ENCODE measurements at regions not wholly inside any gene's neighbourhood (a gene's known extent, or its start where the extent isn't known, plus 50 kb on each side); places are given as distances from the start of the nearest gene placed in this dataset.

DNA sequence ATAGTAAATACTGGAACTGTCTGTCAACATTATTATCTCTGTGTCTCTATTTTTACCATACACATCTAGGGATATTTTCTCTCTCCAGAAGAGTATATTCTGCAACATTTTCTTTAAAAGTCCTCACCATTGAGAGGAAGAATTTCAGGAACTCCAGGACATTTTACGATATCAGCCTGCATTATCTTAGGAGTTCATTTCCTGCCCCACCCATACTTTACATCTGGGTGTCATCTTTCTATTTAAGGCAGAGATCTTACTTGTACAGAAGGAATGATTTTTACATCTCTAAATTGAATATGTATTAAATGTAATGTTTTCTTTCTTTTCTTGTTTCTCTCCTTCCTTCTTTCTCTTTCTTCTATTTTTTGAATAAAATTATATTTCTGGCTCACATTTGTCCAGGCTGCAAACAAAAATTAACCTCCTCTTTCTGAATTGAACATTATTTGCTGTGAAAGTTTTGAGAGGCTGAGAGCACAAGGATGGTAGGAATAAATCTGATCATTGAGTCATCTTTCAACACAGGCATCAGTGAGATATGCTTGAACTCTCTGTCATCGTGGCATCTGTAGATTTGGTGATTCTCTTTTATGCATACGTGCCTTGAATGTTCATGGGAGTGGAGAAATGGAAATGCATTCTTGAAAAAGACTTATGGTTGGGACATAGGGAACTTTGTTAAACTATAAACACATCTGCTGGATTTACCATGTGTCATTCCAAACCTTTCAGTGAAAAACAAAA, 753.6 kb downstream of the SLC16A7 start:
- H3K4me3 Mint-ChIP-seq (ENCODE audit: unreplicated experiment), result no peak overlapping the region
- H3K9me3 Mint-ChIP-seq (ENCODE audit: unreplicated experiment), result no peaks in the 10 kb centered on the region
- no peaks in the 10 kb centered on the region for H3K36me3 Mint-ChIP-seq (ENCODE audit: low read depth, unreplicated experiment)
- DNase-seq (ENCODE audit: low spot score), result no peak
- no peaks in the 10 kb centered on the region for H3K27me3 Mint-ChIP-seq (ENCODE audit: unreplicated experiment)
- H3K4me1 Mint-ChIP-seq (ENCODE audit: unreplicated experiment), result no peaks in the 10 kb centered on the region
- H3K27ac Mint-ChIP-seq (ENCODE audit: unreplicated experiment), result no peak overlapping the region
- TF ChIP-seq, protein P1, sequence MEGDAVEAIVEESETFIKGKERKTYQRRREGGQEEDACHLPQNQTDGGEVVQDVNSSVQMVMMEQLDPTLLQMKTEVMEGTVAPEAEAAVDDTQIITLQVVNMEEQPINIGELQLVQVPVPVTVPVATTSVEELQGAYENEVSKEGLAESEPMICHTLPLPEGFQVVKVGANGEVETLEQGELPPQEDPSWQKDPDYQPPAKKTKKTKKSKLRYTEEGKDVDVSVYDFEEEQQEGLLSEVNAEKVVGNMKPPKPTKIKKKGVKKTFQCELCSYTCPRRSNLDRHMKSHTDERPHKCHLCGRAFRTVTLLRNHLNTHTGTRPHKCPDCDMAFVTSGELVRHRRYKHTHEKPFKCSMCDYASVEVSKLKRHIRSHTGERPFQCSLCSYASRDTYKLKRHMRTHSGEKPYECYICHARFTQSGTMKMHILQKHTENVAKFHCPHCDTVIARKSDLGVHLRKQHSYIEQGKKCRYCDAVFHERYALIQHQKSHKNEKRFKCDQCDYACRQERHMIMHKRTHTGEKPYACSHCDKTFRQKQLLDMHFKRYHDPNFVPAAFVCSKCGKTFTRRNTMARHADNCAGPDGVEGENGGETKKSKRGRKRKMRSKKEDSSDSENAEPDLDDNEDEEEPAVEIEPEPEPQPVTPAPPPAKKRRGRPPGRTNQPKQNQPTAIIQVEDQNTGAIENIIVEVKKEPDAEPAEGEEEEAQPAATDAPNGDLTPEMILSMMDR (IDR thresholded peaks at IDR 0.05; ENCODE audit: unreplicated experiment), result no peak

DNA sequence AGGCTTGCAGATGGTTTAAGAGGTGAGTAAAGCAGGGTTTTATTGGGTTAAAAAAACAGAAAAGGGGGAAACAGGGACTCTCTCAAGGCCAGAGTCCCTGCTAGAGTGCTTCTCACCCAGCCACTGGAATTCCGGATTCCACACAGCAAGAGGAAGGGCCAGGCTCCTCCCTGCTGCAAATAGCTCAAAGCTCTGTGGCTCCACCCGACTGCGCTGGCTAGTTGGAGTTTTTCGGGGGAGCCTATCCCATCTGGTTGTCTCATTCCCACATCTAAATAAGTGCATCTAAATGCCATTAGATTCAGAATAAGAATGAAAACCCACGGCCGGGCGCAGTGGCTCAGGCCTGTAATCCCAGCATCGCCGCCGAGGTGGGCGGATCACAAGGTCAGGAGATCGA, 791.5 kb downstream of the SLC16A7 start:
- TF ChIP-seq, protein P1 (IDR thresholded peaks at IDR 0.05; ENCODE audit: unreplicated experiment), result no peak
- Mint-ChIP-seq H3K27me3 (ENCODE audit: unreplicated experiment) (no peaks in the 10 kb centered on the region), H3K4me1 (ENCODE audit: unreplicated experiment) (no peaks in the 10 kb centered on the region), H3K4me3 (ENCODE audit: unreplicated experiment) (no peak overlapping the region), H3K9me3 (ENCODE audit: unreplicated experiment) (no peaks in the 10 kb centered on the region), H3K27ac (ENCODE audit: unreplicated experiment) (no peak overlapping the region), H3K36me3 (ENCODE audit: low read depth, unreplicated experiment) (no peaks in the 10 kb centered on the region)
- no peak for DNase-seq (ENCODE audit: low spot score)

DNA sequence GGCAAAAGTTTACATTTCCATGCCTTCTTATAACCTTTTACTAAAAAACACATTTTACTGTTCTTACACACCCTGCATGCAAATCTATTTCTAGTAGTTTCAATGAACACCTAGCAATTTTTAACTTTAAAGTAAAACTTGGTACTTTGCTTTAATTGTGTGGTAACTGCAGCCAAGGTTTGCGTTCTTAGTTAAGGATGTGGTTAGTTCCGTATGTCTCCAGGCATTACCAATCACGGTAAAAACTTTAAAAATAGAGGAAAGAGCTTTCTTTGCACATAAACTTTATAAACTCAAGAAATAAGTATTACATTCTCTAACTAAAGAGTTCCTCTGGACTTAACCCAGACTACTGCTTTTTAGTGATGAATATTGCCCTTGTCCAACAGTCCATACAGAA, 795.2 kb downstream of the SLC16A7 start:
- DNase-seq (ENCODE audit: low spot score), result no peak
- Mint-ChIP-seq H3K27me3 (ENCODE audit: unreplicated experiment) (peaks cover 2% of the 10 kb centered on the region), H3K4me1 (ENCODE audit: unreplicated experiment) (no peaks in the 10 kb centered on the region), H3K36me3 (ENCODE audit: low read depth, unreplicated experiment) (no peaks in the 10 kb centered on the region), H3K27ac (ENCODE audit: unreplicated experiment) (no peak overlapping the region), H3K4me3 (ENCODE audit: unreplicated experiment) (no peak overlapping the region), H3K9me3 (ENCODE audit: unreplicated experiment) (no peaks in the 10 kb centered on the region)
- TF ChIP-seq, protein P1 (IDR thresholded peaks at IDR 0.05; ENCODE audit: unreplicated experiment), result no peak

DNA sequence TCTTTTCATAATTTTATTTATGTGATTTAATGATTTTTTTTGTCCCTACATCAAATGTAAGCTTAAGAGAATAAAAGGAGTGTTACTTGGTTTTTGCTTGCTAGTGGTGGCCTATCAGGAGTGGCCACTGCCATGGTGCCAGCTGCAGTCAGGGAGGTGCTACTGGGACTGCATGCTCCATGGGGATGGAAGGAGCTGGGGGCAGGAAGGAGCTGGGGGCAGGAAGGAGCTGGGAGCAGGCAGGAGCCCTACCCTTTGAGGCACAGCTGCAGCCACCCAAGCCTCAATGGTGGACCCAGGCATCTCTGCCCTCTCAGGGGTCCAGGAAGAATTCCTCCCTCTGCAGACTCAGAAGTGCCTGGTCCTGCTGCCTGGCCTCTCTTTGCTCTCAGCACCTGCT, 796.0 kb downstream of the SLC16A7 start:
- Mint-ChIP-seq H3K4me3 (ENCODE audit: unreplicated experiment) (no peak overlapping the region), H3K27ac (ENCODE audit: unreplicated experiment) (no peak overlapping the region), H3K27me3 (ENCODE audit: unreplicated experiment) (peaks cover 2% of the 10 kb centered on the region), H3K4me1 (ENCODE audit: unreplicated experiment) (no peaks in the 10 kb centered on the region), H3K36me3 (ENCODE audit: low read depth, unreplicated experiment) (no peaks in the 10 kb centered on the region), H3K9me3 (ENCODE audit: unreplicated experiment) (no peaks in the 10 kb centered on the region)
- DNase-seq (ENCODE audit: low spot score), result no peak
- TF ChIP-seq, protein P1 (IDR thresholded peaks at IDR 0.05; ENCODE audit: unreplicated experiment), result no peak

DNA sequence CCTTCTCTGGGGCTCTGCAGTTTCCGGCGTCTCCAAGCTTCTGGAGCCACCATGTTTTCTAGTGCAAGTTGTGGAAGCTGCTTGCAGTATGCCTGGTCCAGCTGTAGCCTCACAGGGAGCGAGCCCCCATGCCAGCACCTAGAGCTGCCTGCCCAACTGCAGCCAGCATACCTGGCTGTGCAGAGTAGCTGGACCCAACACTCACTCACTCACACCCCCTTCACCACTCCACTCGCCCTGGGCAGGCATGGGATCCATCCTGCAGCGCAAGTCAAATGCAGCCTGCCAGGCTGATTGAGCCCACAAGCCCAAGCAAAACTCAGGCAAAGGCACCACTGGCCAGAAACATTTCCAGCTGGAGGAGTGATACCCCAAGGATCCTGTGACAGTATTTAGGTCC, 797.3 kb downstream of the SLC16A7 start:
- peaks cover 2% of the 10 kb centered on the region for H3K27me3 Mint-ChIP-seq (ENCODE audit: unreplicated experiment)
- H3K36me3 Mint-ChIP-seq (ENCODE audit: low read depth, unreplicated experiment), result no peaks in the 10 kb centered on the region
- no peaks in the 10 kb centered on the region for H3K9me3 Mint-ChIP-seq (ENCODE audit: unreplicated experiment)
- TF ChIP-seq, protein P1 (IDR thresholded peaks at IDR 0.05; ENCODE audit: unreplicated experiment), result no peak
- H3K4me1 Mint-ChIP-seq (ENCODE audit: unreplicated experiment), result no peaks in the 10 kb centered on the region
- no peak overlapping the region for H3K4me3 Mint-ChIP-seq (ENCODE audit: unreplicated experiment)
- no peak for DNase-seq (ENCODE audit: low spot score)
- H3K27ac Mint-ChIP-seq (ENCODE audit: unreplicated experiment), result no peak overlapping the region

All from endothelial cell (in vitro differentiated cells).